GM12878 (cell line): ENCODE measurements at regions not wholly inside any gene's neighbourhood (a gene's known extent, or its start where the extent isn't known, plus 50 kb on each side); places are given as distances from the start of the nearest gene placed in this dataset.

Experiments used
- EZH2 ChIP-seq: IDR thresholded peaks from 2 replicates; pipeline ENCODE4 v1.6.1; 2012; ENCODE audit warnings: low read depth, mild to moderate bottlenecking, control low read depth, inconsistent platforms, low read length, borderline replicate concordance; ENCODE audit not compliant: control insufficient read depth
- NFYB ChIP-seq: IDR thresholded peaks from 2 replicates; pipeline ENCODE4 v1.6.1; 2011; ENCODE audit warnings: low read depth, mild to moderate bottlenecking, low read length, improper control_type of control experiment, moderate library complexity; ENCODE audit not compliant: insufficient read depth
- POLR2A ChIP-seq: IDR thresholded peaks from 2 replicates; pipeline ENCODE4 v1.6.1; 2011; ENCODE audit warnings: low read depth, mild to moderate bottlenecking, low read length
- SMC3 ChIP-seq: IDR thresholded peaks from 2 replicates; pipeline ENCODE4 v1.6.1; 2011; ENCODE audit warnings: low read length, improper control_type of control experiment, borderline replicate concordance
- SREBF1 ChIP-seq: IDR thresholded peaks from 2 replicates; pipeline ENCODE4 v1.6.1; 2012; ENCODE audit warnings: mild to moderate bottlenecking, low read length
- ZSCAN29 ChIP-seq: fragments of 450-650 bp; IDR thresholded peaks from 2 replicates; pipeline ENCODE4 v1.6.1; 2017; ENCODE audit warnings: mild to moderate bottlenecking, moderate library complexity

GRCh38 chr5:105877592-105877991 is 1793.1 kb downstream of the EFNA5 start:
- TF ChIP-seq ZSCAN29 (no peak), SMC3 (no peak), NFYB (no peak), EZH2 (no peak), POLR2A (no peak), SREBF1 (no peak)
